Erythroblast (primary cell): ENCODE measurements at regions not wholly inside any gene's neighbourhood (a gene's known extent, or its start where the extent isn't known, plus 50 kb on each side); places are given as distances from the start of the nearest gene placed in this dataset.

ENCODE experiments used
- DNase-seq, 2 experiments: peaks; one replicate each; lab custom pipeline; 2025; lab: John Stamatoyannopoulos, UW
- GATA1 ChIP-seq: IDR thresholded peaks from 2 replicates; pipeline ENCODE4 v1.6.1; 2011; ENCODE audit warnings: low read depth, mild to moderate bottlenecking, control low read depth, low read length, moderate library complexity
- POLR2A ChIP-seq: IDR thresholded peaks from 2 replicates; pipeline ENCODE4 v1.6.1; 2011; ENCODE audit warnings: mild to moderate bottlenecking, low read length

DNA sequence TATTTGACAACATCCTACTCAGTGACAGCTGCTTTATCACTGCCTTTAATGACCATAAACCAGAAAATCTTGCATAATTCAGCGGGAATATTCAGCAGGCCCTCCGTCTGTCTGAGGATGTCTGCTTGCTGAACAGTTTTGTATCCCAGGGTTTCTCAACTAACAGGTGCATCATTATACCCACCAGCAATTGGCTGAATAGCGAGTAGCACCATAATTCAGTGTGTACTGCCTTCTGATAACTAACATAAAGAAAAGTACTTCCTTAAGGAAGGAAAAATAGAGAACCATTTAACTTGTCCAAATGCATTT is 680.1 kb downstream of the GALC start:
- TF ChIP-seq POLR2A (no peak), GATA1 (no peak)
- no peak for DNase-seq

DNA sequence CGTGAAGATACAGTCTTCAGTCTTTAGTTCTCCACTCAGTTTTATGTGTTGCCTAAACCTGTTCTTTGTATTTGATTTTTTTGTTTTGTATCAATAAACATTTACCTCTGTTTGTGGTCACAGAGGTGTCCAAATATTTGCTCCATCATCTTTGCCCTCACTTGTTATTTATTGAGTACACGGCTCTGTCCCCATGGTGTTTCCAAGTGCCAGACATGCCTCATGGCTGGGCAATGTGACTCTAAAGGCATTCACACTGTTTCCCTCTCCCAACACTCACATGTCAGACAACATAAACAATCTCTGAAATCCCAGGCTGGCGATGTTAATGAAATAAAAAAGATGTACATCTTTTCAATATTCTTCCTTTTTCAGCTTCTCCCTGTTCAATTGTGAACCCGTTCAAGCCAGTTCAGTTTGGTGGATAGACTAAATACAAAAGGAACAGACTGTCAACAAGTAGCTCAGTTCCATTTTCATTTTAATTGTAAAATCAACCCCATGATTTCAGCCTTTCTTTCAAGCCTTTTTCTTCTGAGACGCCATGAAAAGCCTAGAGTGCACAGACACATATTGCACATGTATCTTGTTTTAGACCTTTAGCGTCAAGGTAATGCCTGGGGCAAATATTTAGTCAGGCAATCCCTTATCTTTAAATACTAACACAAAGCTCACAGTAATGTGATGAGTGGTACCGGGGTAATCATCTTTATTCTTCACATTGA is 680.7 kb downstream of the GALC start:
- no peak for DNase-seq
- TF ChIP-seq POLR2A = no peak
- TF ChIP-seq GATA1 = no peak

DNA sequence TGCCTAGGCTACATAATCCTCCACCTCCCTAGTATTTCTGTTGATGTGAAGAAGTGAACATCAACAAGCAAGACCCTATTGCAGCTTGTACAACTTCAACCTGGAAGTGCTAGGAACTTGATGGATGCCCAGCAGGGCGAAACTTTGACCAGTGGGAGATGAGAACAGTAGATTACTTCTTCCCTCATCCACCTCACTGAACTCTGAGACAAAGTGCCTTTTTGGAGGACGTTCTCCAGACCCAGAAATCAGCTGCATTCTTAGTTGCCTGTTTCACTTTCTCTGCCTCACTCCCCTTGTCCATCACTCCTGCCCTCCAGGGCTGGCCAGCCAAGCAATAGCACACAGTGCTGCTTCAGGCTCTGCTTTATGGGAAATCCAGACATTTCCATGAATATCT is 683.4 kb downstream of the GALC start:
- DNase-seq = no peak
- TF ChIP-seq POLR2A (no peak), GATA1 (no peak)

DNA sequence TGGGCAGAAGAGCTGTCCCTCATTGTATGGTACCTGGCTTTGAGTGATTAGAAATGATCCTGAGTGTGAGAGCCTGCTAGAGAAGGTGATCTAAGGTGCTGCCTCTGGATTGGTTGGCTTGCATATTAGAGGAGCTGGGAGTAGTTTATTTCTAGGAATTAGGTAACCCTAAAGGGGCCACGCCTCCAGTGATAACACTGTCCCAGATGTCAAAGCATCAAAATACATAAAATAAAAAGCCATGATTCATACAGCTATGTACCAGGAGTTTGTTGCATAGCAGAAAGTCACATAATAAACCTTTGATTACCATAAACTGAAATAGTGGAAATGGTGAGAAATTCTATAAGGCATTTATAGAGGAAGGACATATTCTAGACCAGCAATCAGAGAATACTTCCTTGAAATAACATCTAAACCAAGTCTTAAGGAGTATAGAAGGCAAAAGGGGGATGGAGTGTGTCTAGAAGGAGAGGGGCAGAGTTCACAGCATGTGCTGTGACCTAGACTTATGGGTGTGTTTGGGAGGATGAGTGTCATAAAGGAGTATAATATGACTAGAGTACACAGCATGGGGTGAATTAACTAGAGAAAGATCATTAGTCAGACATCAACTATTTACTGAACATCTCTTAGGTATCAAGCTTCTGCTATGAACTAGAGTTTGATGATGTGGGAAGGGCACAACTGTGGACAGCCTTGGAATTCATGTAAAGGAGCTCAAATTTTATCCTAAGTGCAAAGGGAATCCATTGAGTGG is 686.4 kb downstream of the GALC start:
- TF ChIP-seq POLR2A (no peak), GATA1 (no peak)
- no peak for DNase-seq

DNA sequence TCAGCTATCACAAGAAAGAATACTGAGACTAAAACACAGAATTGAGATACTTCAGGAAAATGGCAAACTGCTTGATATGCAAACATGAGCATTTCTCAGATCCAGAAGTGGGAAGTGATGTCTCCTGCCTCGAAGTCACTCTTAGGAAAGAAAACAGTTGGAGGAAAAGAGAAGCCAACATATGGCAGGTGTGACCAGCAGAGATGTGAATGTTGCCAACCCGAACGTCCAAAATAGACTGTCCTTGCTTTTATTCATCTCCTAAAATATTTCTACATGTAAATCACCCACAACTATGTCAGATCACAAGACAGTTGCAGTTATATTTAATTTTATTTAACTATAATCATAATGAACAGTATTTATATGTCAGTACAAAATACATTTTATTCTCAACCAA is 687.6 kb downstream of the GALC start:
- no peak for DNase-seq
- TF ChIP-seq GATA1 (no peak), POLR2A (no peak)

DNA sequence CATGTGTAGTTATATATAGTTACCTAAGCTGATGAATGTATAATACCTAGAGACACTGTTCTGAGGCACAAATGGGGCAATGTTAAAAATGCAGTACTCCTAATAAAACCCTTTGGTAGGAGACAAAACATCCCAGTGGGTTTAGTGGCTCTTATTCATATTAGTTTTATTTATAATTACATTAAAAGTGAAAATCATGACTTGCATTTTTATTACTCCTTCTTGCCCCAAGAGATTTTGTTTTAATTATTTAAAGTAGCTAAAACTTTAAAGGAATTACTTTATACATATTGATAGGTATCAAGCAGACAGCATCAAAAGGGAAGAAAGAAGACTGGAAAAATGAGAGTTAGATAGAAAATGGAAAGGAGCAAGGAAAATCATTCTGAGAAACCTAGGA is 688.6 kb downstream of the GALC start:
- no peak for DNase-seq
- TF ChIP-seq POLR2A = no peak
- TF ChIP-seq GATA1 = no peak

DNA sequence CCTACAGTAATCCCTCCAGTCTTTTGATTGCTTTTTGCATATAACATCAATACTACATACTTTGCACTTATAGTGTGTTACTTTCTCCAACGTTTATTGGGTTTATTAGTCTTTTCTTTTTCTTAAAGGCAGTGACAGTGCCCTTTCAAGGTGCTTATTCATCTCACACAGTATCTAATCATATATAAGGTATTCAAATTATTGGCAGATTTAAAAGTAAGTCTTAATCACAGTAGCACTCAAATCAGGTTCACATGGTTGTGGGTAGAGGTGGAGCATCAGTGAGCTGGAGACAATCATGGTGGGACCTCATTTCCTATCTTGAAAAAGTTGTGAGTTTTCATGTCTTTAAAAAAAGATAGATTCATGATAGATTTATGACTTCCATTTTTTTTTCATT is 706.2 kb downstream of the GALC start:
- no peak for TF ChIP-seq GATA1
- no peak for TF ChIP-seq POLR2A
- DNase-seq = no peak

DNA sequence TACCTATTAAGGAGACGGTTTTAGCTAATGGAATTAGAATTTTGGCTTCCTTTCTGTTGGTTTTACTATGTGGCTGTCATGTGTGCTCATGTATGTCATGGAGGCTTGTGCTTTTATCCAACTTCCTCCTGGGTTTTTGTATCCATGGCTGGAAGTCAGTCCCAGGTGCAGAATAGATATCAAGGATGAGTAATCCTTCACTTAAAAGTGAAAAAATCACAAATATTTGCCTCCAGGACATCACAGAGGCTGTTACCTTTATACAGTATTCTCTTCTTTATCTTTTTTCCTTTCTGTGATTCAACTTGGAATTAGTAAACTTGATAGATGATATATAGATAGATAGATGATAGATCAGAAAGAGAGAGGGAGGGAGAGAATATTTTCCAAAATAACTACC is 706.8 kb downstream of the GALC start:
- TF ChIP-seq POLR2A = no peak
- TF ChIP-seq GATA1 = no peak
- no peak for DNase-seq

DNA sequence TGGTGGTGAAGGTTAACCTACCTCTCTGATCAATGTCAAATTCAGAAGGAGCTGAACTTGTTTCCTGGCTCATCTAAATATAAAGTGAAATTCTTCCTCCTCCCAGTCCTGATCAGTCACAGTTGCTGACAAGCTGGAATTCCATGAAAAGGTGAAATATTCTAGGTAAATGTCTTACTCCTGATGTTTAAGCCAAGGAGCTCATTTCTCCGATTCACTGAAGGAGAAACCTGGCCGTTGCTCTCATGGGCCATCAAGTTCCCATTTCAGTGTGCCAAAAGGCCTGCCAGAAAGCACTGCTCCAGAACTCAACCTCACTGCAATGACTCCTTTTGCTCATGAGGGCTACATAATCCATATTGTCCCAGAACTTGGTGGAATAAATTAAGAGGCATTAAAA is 707.5 kb downstream of the GALC start:
- TF ChIP-seq POLR2A (no peak), GATA1 (no peak)
- DNase-seq = no peak

DNA sequence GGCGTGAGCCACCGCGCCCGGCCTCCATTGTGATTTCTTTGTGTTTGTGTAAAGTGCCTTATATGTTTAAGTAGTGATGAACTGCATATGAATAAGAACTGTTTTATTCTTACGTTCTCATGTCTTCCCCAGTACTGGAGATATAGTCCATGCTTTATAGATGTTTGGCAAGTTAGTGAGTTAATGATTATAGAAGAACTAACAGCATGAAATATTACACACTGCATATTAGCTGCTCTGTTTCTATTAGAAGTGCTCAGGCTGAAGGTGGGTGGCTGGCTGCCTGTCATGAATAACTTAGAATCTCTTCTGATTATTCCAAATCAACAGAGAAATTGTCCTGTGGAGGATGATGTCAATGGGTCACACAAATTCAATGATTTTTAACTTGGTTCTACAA is 709.4 kb downstream of the GALC start:
- no peak for DNase-seq
- TF ChIP-seq POLR2A (no peak), GATA1 (no peak)

DNA sequence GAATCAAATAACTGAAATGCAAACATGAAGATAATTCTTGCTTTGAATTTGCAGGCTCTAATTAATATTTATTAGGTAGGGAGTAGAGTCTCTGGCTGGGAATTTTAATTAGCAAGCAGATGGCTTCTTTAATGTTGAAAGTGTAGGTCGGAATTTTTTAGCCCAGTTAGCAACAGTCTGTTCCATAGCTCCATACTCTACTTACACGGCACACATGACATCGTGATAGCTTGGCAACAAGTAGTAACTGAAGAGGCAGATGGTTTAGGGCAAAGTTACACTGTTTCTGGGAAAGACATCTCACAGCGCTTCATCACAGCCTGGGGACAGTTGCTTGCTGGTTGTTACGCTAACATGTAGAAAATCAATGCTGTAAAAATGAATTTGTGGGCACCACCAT is 710.7 kb downstream of the GALC start:
- no peak for TF ChIP-seq POLR2A
- no peak for TF ChIP-seq GATA1
- DNase-seq = no peak

DNA sequence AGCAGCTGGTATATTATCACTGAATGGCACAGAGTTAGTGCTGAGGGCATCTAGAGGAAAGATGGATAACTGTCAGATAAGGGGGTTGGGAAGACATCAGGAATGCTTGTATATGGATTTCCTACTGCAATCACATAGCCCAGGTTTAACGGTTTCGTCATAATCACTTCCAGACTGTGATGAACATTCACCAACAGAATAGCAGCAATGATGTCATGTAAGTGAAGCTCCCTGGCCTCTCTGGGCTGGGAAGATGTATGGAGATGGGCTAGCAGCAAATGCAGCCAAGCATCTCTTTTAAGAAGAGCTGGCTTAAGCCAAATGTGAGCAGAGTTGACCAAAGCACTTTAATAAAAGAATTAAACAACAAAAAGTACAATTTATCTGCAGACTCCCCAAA is 714.6 kb downstream of the GALC start:
- no peak for DNase-seq
- TF ChIP-seq GATA1 = no peak
- TF ChIP-seq POLR2A = no peak

DNA sequence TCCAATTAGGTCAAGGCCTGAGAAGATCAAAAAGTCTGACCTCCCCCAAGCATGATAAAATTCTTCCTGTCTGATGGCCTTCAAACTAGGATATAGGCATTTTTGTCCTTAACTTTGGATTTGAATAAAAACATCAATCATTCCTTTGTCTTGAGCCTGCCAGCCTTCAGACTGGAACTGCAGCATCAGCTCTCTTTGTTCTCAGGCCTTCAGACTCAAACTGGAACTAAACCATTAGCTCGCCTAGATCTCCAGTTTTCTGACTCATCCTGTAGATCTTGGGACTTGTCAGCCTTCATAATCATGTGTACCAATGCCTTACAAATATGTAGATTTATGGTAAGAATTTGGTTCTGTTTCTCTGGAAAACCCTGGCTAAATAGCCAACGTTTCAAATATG is 721.7 kb downstream of the GALC start:
- no peak for DNase-seq
- TF ChIP-seq GATA1 = no peak

DNA sequence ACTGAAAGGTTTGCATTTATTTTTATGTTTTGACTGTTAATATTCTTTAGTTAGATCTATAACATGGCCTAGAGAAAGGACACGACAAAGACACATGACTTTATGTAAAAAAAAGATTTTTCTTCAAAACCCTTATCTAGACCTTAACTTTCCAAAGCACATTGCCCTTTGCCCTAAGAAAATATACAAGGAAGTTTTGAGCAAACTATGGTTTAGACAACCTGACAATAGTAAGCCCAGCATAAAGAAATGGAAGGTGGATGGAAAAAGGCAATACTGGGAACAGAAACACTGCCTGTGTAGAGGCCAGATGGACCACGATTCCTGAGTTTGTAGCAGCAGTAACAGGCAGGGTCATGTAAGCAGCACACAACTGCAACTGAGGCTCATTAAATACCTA is 724.0 kb downstream of the GALC start:
- TF ChIP-seq GATA1 (no peak), POLR2A (no peak)
- no peak for DNase-seq

DNA sequence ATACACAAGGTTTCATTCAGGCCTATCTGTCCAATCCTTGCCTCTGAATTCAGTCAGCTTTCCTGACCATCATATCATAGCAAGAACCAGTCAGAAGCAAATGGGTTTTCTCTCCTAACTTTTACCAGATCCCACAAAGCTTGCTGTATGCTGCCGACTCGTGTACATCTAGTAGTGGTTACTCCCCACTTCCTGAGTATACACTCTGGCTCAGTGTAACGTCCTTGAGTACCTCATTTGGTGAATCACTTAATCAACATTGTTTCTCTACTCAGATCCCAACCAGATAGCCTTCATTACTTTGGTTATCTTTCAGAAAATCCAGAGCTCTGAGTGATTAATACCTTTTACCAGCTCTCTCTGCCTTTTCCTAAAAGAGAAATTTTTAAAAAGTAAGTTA is 728.2 kb downstream of the GALC start:
- TF ChIP-seq POLR2A (no peak), GATA1 (no peak)
- no peak for DNase-seq
